Brain microvascular endothelial cell (primary cell): ENCODE measurements at regions not wholly inside any gene's neighbourhood (a gene's known extent, or its start where the extent isn't known, plus 50 kb on each side); places are given as distances from the start of the nearest gene placed in this dataset.

Source experiments
- DNase-seq: peaks from one replicate; pipeline ENCODE4 v3.0.0-alpha.2; 2020
- H3K27ac ChIP-seq: fragments of 250-450 bp; sonication (Bioruptor Pico); 2 replicates; pipeline ENCODE4 v1.5.1; 2020; ENCODE audit warnings: mild to moderate bottlenecking, moderate library complexity
- H3K27me3 ChIP-seq: fragments of 250-450 bp; sonication (Bioruptor Pico); replicated peaks from 2 replicates; pipeline ENCODE4 v1.5.1; 2020; ENCODE audit warnings: mild to moderate bottlenecking
- H3K36me3 ChIP-seq: fragments of 250-450 bp; sonication (Bioruptor Pico); replicated peaks from 2 replicates; pipeline ENCODE4 v1.5.1; 2020; ENCODE audit warnings: mild to moderate bottlenecking
- H3K4me3 ChIP-seq: 2 replicates; pipeline ENCODE4 v1.5.1; 2011; ENCODE audit warnings: low read depth, mild to moderate bottlenecking, control low read depth, low read length, moderate library complexity
- CTCF ChIP-seq: IDR thresholded peaks from 2 replicates; pipeline ENCODE4 v1.5.1; 2011; ENCODE audit warnings: low read depth, mild to moderate bottlenecking, moderate library complexity, low read length, control low read depth, inconsistent platforms; ENCODE audit errors: missing control alignments
- in situ Hi-C: cut with HindIII; loops from 2 replicates; pipeline ENCODE4 v1.10.0; 2017; ENCODE audit warnings: low sequenced_read_pairs, low pct_ligation_motif_present

- in situ Hi-C loops = no loop called here
- no peak overlapping the region for H3K27ac ChIP-seq
- no peaks in the 10 kb centered on the region for H3K36me3 ChIP-seq
- TF ChIP-seq CTCF = peak; percentile 72
- H3K4me3 ChIP-seq = no peak overlapping the region
- no peaks in the 10 kb centered on the region for H3K27me3 ChIP-seq
- DNase-seq = no peak
Observed at GRCh38 chr16:79997257-79997656, 396.7 kb upstream of the MAF start.

- DNase-seq = no peak
- H3K36me3 ChIP-seq = no peaks in the 10 kb centered on the region
- H3K27ac ChIP-seq = no peak overlapping the region
- H3K27me3 ChIP-seq = no peaks in the 10 kb centered on the region
- no peak overlapping the region for H3K4me3 ChIP-seq
- TF ChIP-seq CTCF = no peak
- in situ Hi-C loops = no loop called here
Observed at GRCh38 chr16:79996321-79996720, 395.8 kb upstream of the MAF start.

GRCh38 chr16:79995315-79995714, 394.8 kb upstream of the MAF start:
- H3K27me3 ChIP-seq = no peaks in the 10 kb centered on the region
- H3K27ac ChIP-seq = no peak overlapping the region
- H3K4me3 ChIP-seq = no peak overlapping the region
- DNase-seq = no peak
- no peak for TF ChIP-seq CTCF
- H3K36me3 ChIP-seq = no peaks in the 10 kb centered on the region
- in situ Hi-C loops = no loop called here

- Histone ChIP-seq H3K27me3 (no peaks in the 10 kb centered on the region), H3K27ac (no peak overlapping the region), H3K4me3 (no peak overlapping the region), H3K36me3 (no peaks in the 10 kb centered on the region)
- no peak for DNase-seq
- in situ Hi-C loops = no loop called here
- no peak for TF ChIP-seq CTCF
Observed at GRCh38 chr16:79994418-79994817, 393.9 kb upstream of the MAF start.

- DNase-seq = no peak
- TF ChIP-seq CTCF = no peak
- in situ Hi-C loops = no loop called here
- H3K36me3 ChIP-seq = no peaks in the 10 kb centered on the region
- no peak overlapping the region for H3K4me3 ChIP-seq
- H3K27ac ChIP-seq = no peak overlapping the region
- H3K27me3 ChIP-seq = no peaks in the 10 kb centered on the region
Observed at GRCh38 chr16:79993629-79994209, 393.2 kb upstream of the MAF start.

GRCh38 chr16:79991969-79992368, 391.4 kb upstream of the MAF start:
- in situ Hi-C loops = no loop called here
- no peak for DNase-seq
- no peaks in the 10 kb centered on the region for H3K27me3 ChIP-seq
- H3K27ac ChIP-seq = no peak overlapping the region
- TF ChIP-seq CTCF = no peak
- H3K36me3 ChIP-seq = no peaks in the 10 kb centered on the region
- no peak overlapping the region for H3K4me3 ChIP-seq
